ENCODE measurements at regions not wholly inside any gene's neighbourhood (a gene's known extent, or its start where the extent isn't known, plus 50 kb on each side); places are given as distances from the start of the nearest gene placed in this dataset.

GRCh38 chr4:31360786-31361185 lies 640.6 kb downstream of the PCDH7 start:
- TF ChIP-seq POLR2A (IDR thresholded peaks at IDR 0.05; ENCODE audit: low read length) = no peak
- TF ChIP-seq GATA1 (IDR thresholded peaks at IDR 0.05; ENCODE audit: low read depth, low read length) = no peak
